GM12878 (cell line): ENCODE measurements at regions not wholly inside any gene's neighbourhood (a gene's known extent, or its start where the extent isn't known, plus 50 kb on each side); places are given as distances from the start of the nearest gene placed in this dataset.

Source experiments
- ATAC-seq: fragments of 200-7000 bp; cut with Tn5 transposase; 3 replicates; pipeline ENCODE4 v1.9.1; 2020; ENCODE audit warnings: mild to moderate bottlenecking, moderate library complexity
- BruUV-seq: library from RNA; stranded (reverse); fragments of 400-500 nt; replicated peaks from 2 replicates; lab custom pipeline; 2021; lab: Mats Ljungman, UMichigan
- CTCF ChIA-PET: fragments of 300-600 bp; sonication (Branson Sonifier 250); formaldehyde crosslinking; extraction: SDS; loops from one replicate; lab custom pipeline; 2021; ENCODE audit warnings: inconsistent platforms; lab: Yijun Ruan, JAX
- POLR2A ChIA-PET: fragments of 350-600 bp; formaldehyde crosslinking; extraction: SDS; loops from one replicate; lab custom pipeline; 2021; ENCODE audit warnings: inconsistent platforms; lab: Charles Lee
- RAD21 ChIA-PET: fragments of 300-600 bp; sonication (Branson Sonifier 250); formaldehyde crosslinking; loops from one replicate; lab custom pipeline; 2023; ENCODE audit warnings: antibody characterized with exemption; ENCODE audit not compliant: unreplicated experiment; lab: Charles Lee
- SMC1A ChIA-PET: fragments of 300-600 bp; sonication (Branson Sonifier 250); formaldehyde crosslinking; loops from one replicate; lab custom pipeline; 2023; ENCODE audit not compliant: unreplicated experiment, uncharacterized antibody; lab: Charles Lee
- DNase-seq: peaks from one replicate; pipeline ENCODE4 v3.0.0-alpha.2; 2011; ENCODE audit warnings: low read depth, low spot score
- FAIRE-seq: peaks from 3 replicates; lab custom pipeline; 2011; peaks lifted over from hg19 to GRCh38; lab: Jason Lieb, UNC
- H2AFZ ChIP-seq: 2 replicates; pipeline ENCODE4 v1.6.0; 2011; ENCODE audit warnings: low read depth, low read length, control low read depth; ENCODE audit not compliant: control insufficient read depth
- H3K27ac ChIP-seq: 2 replicates; pipeline ENCODE4 v1.5.1; 2011; ENCODE audit warnings: control low read depth; ENCODE audit not compliant: control insufficient read depth, insufficient read depth
- H3K27me3 ChIP-seq, 2 experiments: replicated peaks in 1 of 2; 2 replicates each; pipeline versions ENCODE4 v1.6.0 to v1.6.1; 2011; ENCODE audit warnings: low read length in 1 of 2; ENCODE audit not compliant: control insufficient read depth in 2 of 2, insufficient read depth in 2 of 2
- H3K36me3 ChIP-seq, 2 experiments: 2 replicates each; pipeline ENCODE4 v1.5.1; 2011; ENCODE audit warnings: low read length in 1 of 2; ENCODE audit not compliant: control insufficient read depth in 2 of 2, insufficient read depth in 2 of 2
- H3K4me1 ChIP-seq: 2 replicates; pipeline ENCODE4 v1.6.1; 2011; ENCODE audit warnings: mild to moderate bottlenecking, low read length, moderate library complexity, mixed read lengths; ENCODE audit not compliant: control insufficient read depth, insufficient read depth
- H3K4me2 ChIP-seq: 2 replicates; pipeline ENCODE4 v1.6.0; 2011; ENCODE audit warnings: control low read depth; ENCODE audit not compliant: control insufficient read depth, insufficient read depth
- H3K4me3 ChIP-seq: fragments of 200-600 bp; sonication (generic); 2 replicates; pipeline ENCODE4 v1.5.1; 2016
- H3K79me2 ChIP-seq: 2 replicates; pipeline ENCODE4 v1.6.0; 2011; ENCODE audit warnings: low read length; ENCODE audit not compliant: control insufficient read depth, insufficient read depth
- H3K9ac ChIP-seq: 2 replicates; pipeline ENCODE4 v1.8.0; 2011; ENCODE audit warnings: low read length, control low read depth, mixed read lengths; ENCODE audit not compliant: control insufficient read depth, insufficient read depth
- H3K9me3 ChIP-seq: replicated peaks from 3 replicates; pipeline ENCODE4 v1.5.1; 2011; ENCODE audit warnings: mild to moderate bottlenecking, low read length; ENCODE audit not compliant: control insufficient read depth, insufficient read depth
- H4K20me1 ChIP-seq: 2 replicates; pipeline ENCODE4 v1.6.0; 2011; ENCODE audit not compliant: control insufficient read depth, insufficient read depth
- BHLHE40 ChIP-seq, 2 experiments: fragments of 450-650 bp in 1 of 2; IDR thresholded peaks; 2 replicates each; pipeline ENCODE4 v1.6.1; 2011 to 2017; ENCODE audit warnings: low read depth in 2 of 2, borderline replicate concordance in 1 of 2, improper control_type of control experiment in 1 of 2, low read length in 1 of 2, mild to moderate bottlenecking in 1 of 2
- DPF2 ChIP-seq: fragments of 450-650 bp; IDR thresholded peaks from 2 replicates; pipeline ENCODE4 v1.6.1; 2017; ENCODE audit warnings: mild to moderate bottlenecking
- HDGF ChIP-seq: fragments of 450-650 bp; IDR thresholded peaks from 2 replicates; pipeline ENCODE4 v1.6.1; 2016; ENCODE audit warnings: antibody characterized with exemption
- MLLT1 ChIP-seq: fragments of 450-650 bp; IDR thresholded peaks from 2 replicates; pipeline ENCODE4 v1.6.1; 2016; ENCODE audit warnings: mild to moderate bottlenecking
- MTA2 ChIP-seq: fragments of 450-650 bp; IDR thresholded peaks from 2 replicates; pipeline ENCODE4 v1.6.1; 2016; ENCODE audit warnings: low read depth, mild to moderate bottlenecking, moderate library complexity
- NBN ChIP-seq: fragments of 450-650 bp; IDR thresholded peaks from 2 replicates; pipeline ENCODE4 v1.6.1; 2016
- SMAD5 ChIP-seq: IDR thresholded peaks from 2 replicates; pipeline ENCODE4 v1.6.1; 2016; ENCODE audit warnings: antibody characterized with exemption, low read depth
- SMC3 ChIP-seq: IDR thresholded peaks from 2 replicates; pipeline ENCODE4 v1.6.1; 2011; ENCODE audit warnings: low read length, improper control_type of control experiment, borderline replicate concordance
- YY1 ChIP-seq: IDR thresholded peaks from 2 replicates; pipeline ENCODE4 v1.6.1; 2011; ENCODE audit warnings: low read depth, mild to moderate bottlenecking, low read length
- ZSCAN29 ChIP-seq: fragments of 450-650 bp; IDR thresholded peaks from 2 replicates; pipeline ENCODE4 v1.6.1; 2017; ENCODE audit warnings: mild to moderate bottlenecking, moderate library complexity
- WGBS: methylation state at CpG from one replicate; pipeline ENCODE4 v1.1.6; 2016; ENCODE audit warnings: low lambda C conversion rate; ENCODE audit not compliant: insufficient replicate concordance, insufficient coverage; ENCODE audit errors: missing lambda C conversion rate; 5-methylcytosine and 5-hydroxymethylcytosine counted together
- in situ Hi-C: fragments of 300-500 bp; cut with MboI; formaldehyde crosslinking; loops from 9 replicates; pipeline ENCODE4 v1.14.3; 2018; ENCODE audit warnings: mixed read lengths
- intact Hi-C: fragments of 100-400 bp; cut with micrococcal nuclease; formaldehyde crosslinking; loops from one replicate; pipeline ENCODE4 v1.14.2; 2022; ENCODE audit not compliant: unreplicated experiment
- TF ChIP-seq, protein P1 (sequence below): fragments of 450-650 bp; IDR thresholded peaks from 2 replicates; pipeline ENCODE4 v1.6.1; 2017; ENCODE audit warnings: mild to moderate bottlenecking
- TF ChIP-seq, protein P2 (sequence below): fragments of 150-350 bp; IDR thresholded peaks from 2 replicates; pipeline ENCODE4 v1.6.1; 2014; ENCODE audit warnings: mild to moderate bottlenecking, low read depth, low read length
- TF ChIP-seq, protein P3 (sequence below): fragments of 450-650 bp; IDR thresholded peaks from 2 replicates; pipeline ENCODE4 v1.6.1; 2016; ENCODE audit warnings: mild to moderate bottlenecking, moderate library complexity, borderline replicate concordance

DNA sequence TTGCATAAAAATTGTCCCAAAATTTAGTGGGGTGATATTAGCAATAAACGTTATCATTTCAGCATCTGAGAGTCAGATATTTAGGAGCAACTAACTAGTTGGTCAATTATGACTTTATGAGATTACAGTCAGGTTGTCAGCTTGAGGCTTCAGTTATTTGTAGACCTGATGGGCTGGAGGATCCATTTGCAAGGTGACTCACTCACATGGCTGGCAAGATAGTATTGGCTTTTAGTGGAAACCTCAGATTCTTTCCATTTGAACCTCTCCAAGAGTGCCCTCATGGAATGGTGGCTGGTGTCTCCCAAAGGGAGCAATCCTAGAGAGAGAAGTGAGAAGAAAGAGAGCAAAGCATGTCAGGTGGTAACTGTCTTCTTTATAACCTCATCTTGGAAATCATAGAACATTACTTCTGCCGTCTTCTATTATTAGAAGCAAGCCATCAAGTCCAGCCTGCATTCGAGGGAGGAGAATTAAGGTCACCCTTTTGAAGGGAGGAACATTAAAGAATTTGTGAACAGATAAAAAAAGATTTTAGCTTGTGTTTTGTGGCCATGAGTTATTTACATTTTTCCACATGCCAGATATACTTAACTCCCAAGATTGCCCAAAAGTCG, 92.5 kb downstream of the HAUS1 start (continued):
- TF ChIP-seq, protein P1, sequence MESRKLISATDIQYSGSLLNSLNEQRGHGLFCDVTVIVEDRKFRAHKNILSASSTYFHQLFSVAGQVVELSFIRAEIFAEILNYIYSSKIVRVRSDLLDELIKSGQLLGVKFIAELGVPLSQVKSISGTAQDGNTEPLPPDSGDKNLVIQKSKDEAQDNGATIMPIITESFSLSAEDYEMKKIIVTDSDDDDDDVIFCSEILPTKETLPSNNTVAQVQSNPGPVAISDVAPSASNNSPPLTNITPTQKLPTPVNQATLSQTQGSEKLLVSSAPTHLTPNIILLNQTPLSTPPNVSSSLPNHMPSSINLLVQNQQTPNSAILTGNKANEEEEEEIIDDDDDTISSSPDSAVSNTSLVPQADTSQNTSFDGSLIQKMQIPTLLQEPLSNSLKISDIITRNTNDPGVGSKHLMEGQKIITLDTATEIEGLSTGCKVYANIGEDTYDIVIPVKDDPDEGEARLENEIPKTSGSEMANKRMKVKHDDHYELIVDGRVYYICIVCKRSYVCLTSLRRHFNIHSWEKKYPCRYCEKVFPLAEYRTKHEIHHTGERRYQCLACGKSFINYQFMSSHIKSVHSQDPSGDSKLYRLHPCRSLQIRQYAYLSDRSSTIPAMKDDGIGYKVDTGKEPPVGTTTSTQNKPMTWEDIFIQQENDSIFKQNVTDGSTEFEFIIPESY: no peak

DNA sequence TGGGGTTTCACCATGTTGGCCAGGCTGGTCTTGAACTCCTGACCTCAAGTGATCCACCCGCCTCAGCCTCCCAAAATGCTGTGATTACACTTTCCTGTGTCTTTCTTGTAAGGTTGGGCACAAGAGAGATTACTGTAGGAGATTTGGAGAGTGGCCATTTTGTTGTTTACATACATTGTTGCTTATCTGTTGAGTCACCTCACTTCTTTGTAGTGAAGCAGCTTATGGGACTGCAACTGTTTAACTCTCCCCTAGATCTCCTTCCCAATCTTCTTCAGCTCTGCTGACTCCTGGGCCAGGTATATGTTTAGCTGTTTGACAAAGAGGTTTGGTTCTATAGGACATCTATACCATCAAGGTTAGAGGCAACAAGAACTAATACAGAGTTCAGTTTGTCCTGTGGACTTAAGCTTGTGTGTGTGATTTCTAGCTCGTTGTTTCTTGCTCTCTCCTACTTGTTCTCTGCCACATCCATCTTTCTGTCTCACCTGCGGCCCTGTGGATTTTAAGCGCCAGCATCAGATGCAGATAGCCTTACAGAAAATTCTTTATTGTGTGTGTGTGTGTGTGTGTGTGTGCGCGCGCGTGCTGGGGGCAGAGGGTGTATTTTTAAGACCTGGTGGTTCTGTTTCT, 95.4 kb downstream of the HAUS1 start:
- ChIA-PET SMC1A (interaction anchor here (0.8 kb wide), 1 partner anchor 16 kb away, joined by 3 read pairs; no protein-coding TSS in a partner anchor), CTCF (interaction anchor here (0.6 to 1.7 kb wide), 2 partner anchors 26 to 68 kb away, joined by 4 to 9 read pairs; a partner anchor contains a TSS), POLR2A (interaction anchor here (0.6 to 1.7 kb wide), 3 partner anchors 17 to 688 kb away, joined by 3 to 6 read pairs (median 4); no protein-coding TSS in a partner anchor), RAD21 (no interaction called here)
- no peak overlapping the region for H2AFZ ChIP-seq
- H3K79me2 ChIP-seq: peaks cover 37% of the 10 kb centered on the region
- no peaks in the 10 kb centered on the region for H3K9me3 ChIP-seq
- DNase-seq (no peak), FAIRE-seq (no peak), ATAC-seq (no peak)
- intact Hi-C loops: no loop called here
- no peaks in the 10 kb centered on the region for H4K20me1 ChIP-seq
- no peaks in the 10 kb centered on the region for H3K27me3 ChIP-seq
- H3K4me2 ChIP-seq: no peak overlapping the region
- BruUV-seq: no TSS peak
- in situ Hi-C loops: no loop called here
- H3K4me1 ChIP-seq: peaks cover 3% of the 10 kb centered on the region
- no peak overlapping the region for H3K27ac ChIP-seq
- peaks cover 0 to 4% of the 10 kb centered on the region in 2 experiments; a peak in 2 of 4 replicates for H3K36me3 ChIP-seq
- 75% methylated on average over 8 of the region's 8 CpGs for WGBS
- no peak overlapping the region for H3K4me3 ChIP-seq
- H3K9ac ChIP-seq: no peak overlapping the region
- TF ChIP-seq BHLHE40 (IDR thresholded peaks at IDR 0.05; ENCODE audit: borderline replicate concordance in 1 of 2, low read depth in 2 of 2, low read length in 1 of 2) (no peak), HDGF (no peak), NBN (no peak), MTA2 (no peak), ZSCAN29 (no peak), YY1 (no peak), DPF2 (no peak), SMC3 (no peak), SMAD5 (no peak), MLLT1 (no peak)
- TF ChIP-seq, protein P2, sequence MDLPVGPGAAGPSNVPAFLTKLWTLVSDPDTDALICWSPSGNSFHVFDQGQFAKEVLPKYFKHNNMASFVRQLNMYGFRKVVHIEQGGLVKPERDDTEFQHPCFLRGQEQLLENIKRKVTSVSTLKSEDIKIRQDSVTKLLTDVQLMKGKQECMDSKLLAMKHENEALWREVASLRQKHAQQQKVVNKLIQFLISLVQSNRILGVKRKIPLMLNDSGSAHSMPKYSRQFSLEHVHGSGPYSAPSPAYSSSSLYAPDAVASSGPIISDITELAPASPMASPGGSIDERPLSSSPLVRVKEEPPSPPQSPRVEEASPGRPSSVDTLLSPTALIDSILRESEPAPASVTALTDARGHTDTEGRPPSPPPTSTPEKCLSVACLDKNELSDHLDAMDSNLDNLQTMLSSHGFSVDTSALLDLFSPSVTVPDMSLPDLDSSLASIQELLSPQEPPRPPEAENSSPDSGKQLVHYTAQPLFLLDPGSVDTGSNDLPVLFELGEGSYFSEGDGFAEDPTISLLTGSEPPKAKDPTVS: no peak
- TF ChIP-seq, protein P3, sequence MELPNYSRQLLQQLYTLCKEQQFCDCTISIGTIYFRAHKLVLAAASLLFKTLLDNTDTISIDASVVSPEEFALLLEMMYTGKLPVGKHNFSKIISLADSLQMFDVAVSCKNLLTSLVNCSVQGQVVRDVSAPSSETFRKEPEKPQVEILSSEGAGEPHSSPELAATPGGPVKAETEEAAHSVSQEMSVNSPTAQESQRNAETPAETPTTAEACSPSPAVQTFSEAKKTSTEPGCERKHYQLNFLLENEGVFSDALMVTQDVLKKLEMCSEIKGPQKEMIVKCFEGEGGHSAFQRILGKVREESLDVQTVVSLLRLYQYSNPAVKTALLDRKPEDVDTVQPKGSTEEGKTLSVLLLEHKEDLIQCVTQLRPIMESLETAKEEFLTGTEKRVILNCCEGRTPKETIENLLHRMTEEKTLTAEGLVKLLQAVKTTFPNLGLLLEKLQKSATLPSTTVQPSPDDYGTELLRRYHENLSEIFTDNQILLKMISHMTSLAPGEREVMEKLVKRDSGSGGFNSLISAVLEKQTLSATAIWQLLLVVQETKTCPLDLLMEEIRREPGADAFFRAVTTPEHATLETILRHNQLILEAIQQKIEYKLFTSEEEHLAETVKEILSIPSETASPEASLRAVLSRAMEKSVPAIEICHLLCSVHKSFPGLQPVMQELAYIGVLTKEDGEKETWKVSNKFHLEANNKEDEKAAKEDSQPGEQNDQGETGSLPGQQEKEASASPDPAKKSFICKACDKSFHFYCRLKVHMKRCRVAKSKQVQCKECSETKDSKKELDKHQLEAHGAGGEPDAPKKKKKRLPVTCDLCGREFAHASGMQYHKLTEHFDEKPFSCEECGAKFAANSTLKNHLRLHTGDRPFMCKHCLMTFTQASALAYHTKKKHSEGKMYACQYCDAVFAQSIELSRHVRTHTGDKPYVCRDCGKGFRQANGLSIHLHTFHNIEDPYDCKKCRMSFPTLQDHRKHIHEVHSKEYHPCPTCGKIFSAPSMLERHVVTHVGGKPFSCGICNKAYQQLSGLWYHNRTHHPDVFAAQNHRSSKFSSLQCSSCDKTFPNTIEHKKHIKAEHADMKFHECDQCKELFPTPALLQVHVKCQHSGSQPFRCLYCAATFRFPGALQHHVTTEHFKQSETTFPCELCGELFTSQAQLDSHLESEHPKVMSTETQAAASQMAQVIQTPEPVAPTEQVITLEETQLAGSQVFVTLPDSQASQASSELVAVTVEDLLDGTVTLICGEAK: no peak
